ENCODE measurements at regions not wholly inside any gene's neighbourhood (a gene's known extent, or its start where the extent isn't known, plus 50 kb on each side); places are given as distances from the start of the nearest gene placed in this dataset.
A peak's percentile ranks its signal among the peaks of the same experiment; 100 is the strongest.

DNA sequence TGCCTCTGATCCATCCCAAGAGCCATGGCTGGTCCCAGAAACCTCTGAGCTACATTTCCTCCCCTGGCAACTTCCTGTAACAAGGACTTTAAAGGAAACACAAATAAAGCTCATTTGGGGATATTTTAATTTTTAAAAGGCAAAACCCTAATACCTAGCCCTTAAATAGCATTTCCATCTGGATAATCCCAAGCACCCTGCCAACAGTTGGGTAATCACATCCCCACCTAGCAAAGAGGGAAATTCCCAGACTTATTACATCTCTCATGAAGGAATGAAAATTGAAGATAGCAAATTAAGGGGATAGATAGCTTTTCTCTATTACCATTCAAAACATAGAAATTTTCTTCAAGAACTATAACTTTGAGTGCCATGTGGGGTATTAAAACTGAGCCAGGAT lies 213.7 kb upstream of the BMP4 start:
- DNase-seq, result no peak
- H3K9me3 ChIP-seq, result no peaks in the 10 kb centered on the region
- H3K36me3 ChIP-seq, result no peaks in the 10 kb centered on the region
- H3K27me3 ChIP-seq, result no peaks in the 10 kb centered on the region
- peaks cover 5 to 74% (median 40%) of the 10 kb centered on the region in 9 donors for H3K4me1 ChIP-seq
- no peak overlapping the region for H3K4me3 ChIP-seq
- ATAC-seq, result peak in 2 of 8 donors; percentile 43
- intact Hi-C loops (cut with DNase I), result loop anchor here in 7 of 10 donors (5.0 to 10.0 kb wide), 7 partner anchors 154 to 738 kb away; partner anchors contain the start of gene BMP4 (in 4 of the 7)
- peak overlapping the region in 3 of 10 donors; percentile 28 to 82 (median 35) for H3K27ac ChIP-seq
- TF ChIP-seq, protein P1, sequence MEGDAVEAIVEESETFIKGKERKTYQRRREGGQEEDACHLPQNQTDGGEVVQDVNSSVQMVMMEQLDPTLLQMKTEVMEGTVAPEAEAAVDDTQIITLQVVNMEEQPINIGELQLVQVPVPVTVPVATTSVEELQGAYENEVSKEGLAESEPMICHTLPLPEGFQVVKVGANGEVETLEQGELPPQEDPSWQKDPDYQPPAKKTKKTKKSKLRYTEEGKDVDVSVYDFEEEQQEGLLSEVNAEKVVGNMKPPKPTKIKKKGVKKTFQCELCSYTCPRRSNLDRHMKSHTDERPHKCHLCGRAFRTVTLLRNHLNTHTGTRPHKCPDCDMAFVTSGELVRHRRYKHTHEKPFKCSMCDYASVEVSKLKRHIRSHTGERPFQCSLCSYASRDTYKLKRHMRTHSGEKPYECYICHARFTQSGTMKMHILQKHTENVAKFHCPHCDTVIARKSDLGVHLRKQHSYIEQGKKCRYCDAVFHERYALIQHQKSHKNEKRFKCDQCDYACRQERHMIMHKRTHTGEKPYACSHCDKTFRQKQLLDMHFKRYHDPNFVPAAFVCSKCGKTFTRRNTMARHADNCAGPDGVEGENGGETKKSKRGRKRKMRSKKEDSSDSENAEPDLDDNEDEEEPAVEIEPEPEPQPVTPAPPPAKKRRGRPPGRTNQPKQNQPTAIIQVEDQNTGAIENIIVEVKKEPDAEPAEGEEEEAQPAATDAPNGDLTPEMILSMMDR (IDR thresholded peaks at IDR 0.05), result no peak

DNA sequence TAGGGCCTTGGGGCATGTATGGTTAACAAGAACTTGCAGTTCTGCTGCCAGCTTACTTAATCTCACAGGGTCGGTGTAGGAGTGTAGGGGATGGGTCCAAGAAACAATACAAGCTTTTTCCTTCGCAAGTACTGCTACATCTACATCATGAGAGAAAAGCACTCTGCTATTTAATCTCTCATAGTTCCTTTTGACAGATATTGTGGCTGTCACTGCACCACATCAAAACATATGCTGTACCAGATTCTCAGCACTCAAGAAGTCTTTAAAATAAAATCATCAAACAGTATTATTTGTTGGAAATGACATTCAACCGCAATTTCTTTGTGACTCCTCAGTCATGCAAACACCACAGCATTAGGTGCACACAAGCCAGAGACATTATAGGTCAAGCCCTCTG lies 215.5 kb upstream of the BMP4 start:
- TF ChIP-seq, protein P1 (IDR thresholded peaks at IDR 0.05), result no peak
- DNase-seq (no peak), ATAC-seq (no peak)
- Histone ChIP-seq H3K4me3 (no peak overlapping the region), H3K36me3 (no peaks in the 10 kb centered on the region), H3K27me3 (peaks cover 0 to 7% (median 0%) of the 10 kb centered on the region in 7 donors), H3K4me1 (peaks cover 5 to 70% (median 40%) of the 10 kb centered on the region in 9 donors), H3K27ac (peak overlapping the region in 3 of 10 donors; percentile 7 to 82 (median 54)), H3K9me3 (no peaks in the 10 kb centered on the region)
- intact Hi-C loops (cut with DNase I), result loop anchor here in 7 of 10 donors (5.0 to 10.0 kb wide), 7 partner anchors 153 to 740 kb away; partner anchors contain the start of gene BMP4 (in 4 of the 7)
- 67 to 75% methylated on average over 3 of the region's 3 CpGs for WGBS, 2 donors

DNA sequence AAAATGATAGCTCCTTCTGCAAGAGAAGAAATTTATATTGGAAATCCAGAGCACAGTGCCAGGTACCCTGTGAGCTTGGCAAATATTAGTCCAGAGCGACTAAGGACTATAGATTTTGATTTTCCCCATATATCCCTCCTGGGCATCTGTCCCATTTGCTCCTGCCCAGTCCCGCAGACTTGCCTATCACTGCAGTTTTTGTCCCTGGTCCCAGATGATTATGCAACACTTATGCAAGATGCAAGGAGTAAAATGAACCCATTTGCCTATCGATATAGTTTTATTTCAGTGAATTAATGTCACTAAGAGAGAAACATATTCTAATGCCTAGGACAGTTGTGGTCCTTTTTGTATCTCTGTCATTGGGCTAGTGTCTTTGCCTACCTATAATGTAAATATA lies 215.9 kb upstream of the BMP4 start:
- TF ChIP-seq, protein P1 (IDR thresholded peaks at IDR 0.05), result no peak
- ATAC-seq, result no peak

DNA sequence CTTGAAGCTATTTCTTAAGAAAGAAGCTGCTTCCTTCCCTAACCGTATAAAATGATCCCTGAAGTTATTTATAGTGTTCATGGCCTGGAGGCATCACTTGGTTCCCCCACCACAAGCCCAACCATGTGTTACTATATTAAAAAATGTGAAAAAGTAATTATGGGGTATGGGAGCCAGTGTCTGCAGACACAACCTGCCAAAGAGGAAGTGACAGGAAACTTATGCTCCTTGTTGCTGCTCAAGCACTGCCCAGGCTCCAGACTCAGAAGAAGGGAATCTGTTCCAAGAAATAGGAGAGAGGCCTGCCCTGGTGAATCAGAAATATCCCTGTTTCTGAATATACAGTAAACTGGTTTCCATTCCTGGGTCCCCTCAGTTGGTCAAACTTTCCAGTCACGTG lies 217.2 kb upstream of the BMP4 start:
- Histone ChIP-seq H3K27me3 (peaks cover 0 to 7% (median 0%) of the 10 kb centered on the region in 7 donors), H3K36me3 (no peaks in the 10 kb centered on the region), H3K4me3 (no peak overlapping the region), H3K9me3 (no peaks in the 10 kb centered on the region), H3K4me1 (peaks cover 5 to 68% (median 40%) of the 10 kb centered on the region in 9 donors), H3K27ac (peak overlapping the region in 8 of 10 donors; percentile 17 to 82 (median 56))
- DNase-seq, result peak in 1 of 2 donors; percentile 18
- intact Hi-C loops (cut with DNase I), result loop anchor here in 8 of 10 donors (2.0 to 10.0 kb wide), 10 partner anchors 151 to 742 kb away; partner anchors contain the start of gene BMP4 (in 5 of the 8)
- TF ChIP-seq, protein P1 (IDR thresholded peaks at IDR 0.05), result no peak
- WGBS, 2 donors, result 26 to 39% methylated on average over 2 of the region's 2 CpGs
- ATAC-seq, result peak; percentile 44 to 78 (median 63)

More for the DNA sequence above, 215.9 kb upstream of the BMP4 start:
- no peak for DNase-seq
- no peaks in the 10 kb centered on the region for H3K36me3 ChIP-seq
- no peaks in the 10 kb centered on the region for H3K9me3 ChIP-seq
- H3K27me3 ChIP-seq, result peaks cover 0 to 7% (median 0%) of the 10 kb centered on the region in 7 donors
- intact Hi-C loops (cut with DNase I), result loop anchor here in 7 of 10 donors (5.0 to 10.0 kb wide), 7 partner anchors 152 to 740 kb away; partner anchors contain the start of gene BMP4 (in 4 of the 7)
- H3K4me3 ChIP-seq, result no peak overlapping the region
- peaks cover 5 to 70% (median 40%) of the 10 kb centered on the region in 9 donors for H3K4me1 ChIP-seq
- 69 to 73% methylated on average over 3 of the region's 3 CpGs for WGBS, 2 donors
- H3K27ac ChIP-seq, result peak overlapping the region in 4 of 10 donors; percentile 7 to 82 (median 46)

All from heart right ventricle (tissue), 16 donors.